ENCODE measurements at regions not wholly inside any gene's neighbourhood (a gene's known extent, or its start where the extent isn't known, plus 50 kb on each side); places are given as distances from the start of the nearest gene placed in this dataset.

DNA sequence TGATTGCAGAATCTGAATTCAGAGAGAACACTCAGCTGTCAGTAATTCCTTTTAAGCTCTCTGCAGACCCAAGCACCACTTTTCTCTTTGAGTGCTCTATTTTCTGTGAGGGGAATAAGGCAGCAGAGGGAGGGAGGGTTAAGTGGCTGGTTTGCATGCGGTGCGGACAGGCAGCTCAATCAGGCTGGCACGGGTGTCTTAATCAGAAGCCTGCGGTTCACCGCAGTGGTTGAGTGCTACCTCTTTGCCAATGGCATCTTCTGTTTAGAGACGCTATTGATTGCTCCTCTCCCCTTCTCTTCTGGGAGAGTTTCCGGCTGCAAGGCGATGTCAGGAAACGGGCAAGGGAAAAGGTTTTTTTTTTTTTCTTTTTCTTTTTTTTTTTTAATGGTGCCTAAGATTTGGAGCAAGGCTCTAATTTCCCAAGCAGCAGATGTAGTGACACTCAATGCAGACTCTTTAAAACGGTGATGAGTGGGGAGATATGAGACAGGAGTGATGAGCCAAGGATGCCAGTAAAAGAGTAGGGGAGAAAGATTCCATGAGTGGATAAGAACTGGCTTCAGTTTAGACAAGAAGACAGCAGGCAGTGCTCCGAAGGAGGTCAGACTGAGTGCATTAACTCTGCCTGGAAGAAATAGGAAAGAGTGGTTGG is 533.7 kb upstream of the SEL1L start:
- DNase-seq = no peak

DNA sequence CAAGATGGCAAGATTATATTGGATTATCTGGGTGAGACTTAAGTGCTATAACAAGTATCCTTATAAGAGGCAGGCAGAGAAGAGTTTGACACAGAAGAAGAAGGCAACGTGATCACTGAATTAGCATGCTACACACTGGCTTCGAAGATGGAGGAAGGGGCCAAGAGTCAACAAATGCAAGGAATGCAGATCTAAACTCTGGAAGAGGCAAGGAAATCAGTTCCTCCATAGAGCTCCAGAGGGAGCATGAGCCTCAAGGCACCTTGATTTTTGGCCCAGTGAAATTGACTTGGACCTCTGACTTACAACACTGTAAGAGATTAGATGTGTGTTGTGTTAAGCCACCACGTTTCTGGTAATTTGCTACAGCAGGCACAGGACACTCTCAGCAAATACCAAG is 536.4 kb upstream of the SEL1L start:
- DNase-seq = no peak

GRCh38 chr14:82070753-82071152 is 537.1 kb upstream of the SEL1L start:
- DNase-seq = no peak

- no peak for DNase-seq
These were observed 539.9 kb upstream of the SEL1L start for GRCh38 chr14:82073547-82073946.

- DNase-seq = no peak
These were observed 541.9 kb upstream of the SEL1L start for GRCh38 chr14:82075566-82075965.

DNA sequence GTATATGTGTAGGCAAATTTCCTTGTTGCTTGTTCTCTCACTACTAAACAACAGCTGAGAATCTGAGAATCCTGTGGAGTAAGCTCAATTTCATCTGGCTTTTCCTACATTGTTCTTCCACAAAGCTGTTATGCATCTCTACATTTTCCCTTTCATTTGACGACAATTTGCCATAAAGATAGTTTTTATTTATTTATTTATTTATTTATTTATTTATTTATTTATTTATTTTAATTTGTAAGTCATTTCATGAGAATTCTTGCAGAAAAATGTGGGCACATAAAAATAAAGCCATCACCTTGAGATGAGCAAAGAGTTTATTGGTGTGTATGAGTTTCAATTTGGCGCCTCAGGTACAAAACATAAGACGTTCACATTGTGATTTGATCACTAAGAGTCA is 545.9 kb upstream of the SEL1L start:
- no peak for DNase-seq

- no peak for DNase-seq
These were observed 546.7 kb upstream of the SEL1L start for GRCh38 chr14:82080370-82080769.

GRCh38 chr14:82084813-82085212 is 551.2 kb upstream of the SEL1L start:
- DNase-seq = no peak

DNA sequence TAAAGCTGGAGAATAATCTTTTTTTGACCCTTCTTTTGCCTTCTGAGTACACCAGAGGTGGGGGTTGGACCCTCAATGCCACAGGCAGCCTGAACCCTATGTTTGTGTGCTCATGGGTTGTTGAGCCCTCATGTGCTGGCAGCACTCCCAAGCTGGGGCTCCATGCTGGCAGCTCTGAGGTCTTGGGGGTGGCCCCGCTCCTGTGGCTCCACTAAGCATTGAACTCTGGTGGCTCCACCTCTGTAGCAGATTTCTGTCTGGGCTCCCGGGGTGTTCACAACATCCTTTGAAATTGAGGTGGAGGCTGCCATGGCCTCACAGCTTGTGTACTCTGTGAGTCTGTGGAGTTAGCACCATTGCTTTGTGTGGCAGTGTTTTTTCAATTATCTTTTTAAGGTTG is 557.4 kb upstream of the SEL1L start:
- DNase-seq = no peak

DNA sequence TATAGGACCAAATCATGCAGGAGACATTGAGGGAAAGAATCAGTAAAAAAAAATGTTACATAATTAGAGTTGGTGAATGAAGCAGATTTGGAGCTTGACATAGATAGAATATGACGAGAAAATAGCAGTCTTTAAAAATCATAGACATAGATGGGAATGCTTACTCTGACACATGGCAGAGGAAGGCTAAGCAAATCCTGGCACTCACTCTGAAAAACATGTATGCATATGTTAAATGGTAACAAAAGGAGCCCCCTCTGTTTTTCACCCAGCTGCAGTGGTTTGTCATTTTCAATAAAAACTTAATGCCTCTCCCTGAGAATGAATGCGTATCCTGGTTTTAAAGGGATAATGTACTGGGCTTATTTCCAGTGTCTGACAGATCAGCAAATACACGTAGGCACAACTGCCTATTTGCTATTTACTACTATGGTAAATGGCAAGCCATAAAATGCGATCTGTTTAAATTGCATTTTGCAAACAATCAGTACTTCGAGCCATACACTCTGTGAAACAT is 561.2 kb upstream of the SEL1L start:
- no peak for DNase-seq

GRCh38 chr14:82104013-82104412 is 570.4 kb upstream of the SEL1L start:
- no peak for DNase-seq

DNA sequence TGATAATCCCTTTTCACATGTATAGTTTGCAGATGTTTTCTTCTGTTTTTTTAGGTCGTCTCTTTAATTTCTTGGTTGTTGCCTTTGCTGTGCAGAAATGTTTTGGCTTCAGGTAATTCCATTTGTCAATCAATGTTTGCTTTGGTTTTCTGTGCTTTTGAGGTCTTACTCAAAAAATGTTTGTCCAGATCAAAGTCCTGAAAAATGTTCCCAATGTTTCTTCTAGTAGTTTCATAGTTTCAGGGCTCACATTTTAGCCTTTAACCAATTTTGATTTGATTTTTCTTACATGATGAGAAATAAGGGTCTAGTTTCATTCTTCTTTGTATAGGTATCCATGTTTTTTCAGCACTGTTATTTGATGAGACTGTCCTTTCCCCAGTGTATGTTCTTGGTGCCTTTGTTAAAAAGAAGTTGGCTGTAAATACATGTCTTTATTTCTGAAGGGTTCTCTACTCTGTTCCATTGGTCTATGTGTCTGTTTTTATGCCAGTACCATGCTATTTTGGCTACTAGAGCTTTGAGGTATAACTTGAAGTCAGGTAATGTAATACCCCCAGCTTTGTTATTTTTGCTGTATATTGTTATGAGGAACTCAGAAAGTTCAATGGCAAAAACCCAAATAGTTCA is 578.7 kb upstream of the SEL1L start:
- DNase-seq = no peak

DNA sequence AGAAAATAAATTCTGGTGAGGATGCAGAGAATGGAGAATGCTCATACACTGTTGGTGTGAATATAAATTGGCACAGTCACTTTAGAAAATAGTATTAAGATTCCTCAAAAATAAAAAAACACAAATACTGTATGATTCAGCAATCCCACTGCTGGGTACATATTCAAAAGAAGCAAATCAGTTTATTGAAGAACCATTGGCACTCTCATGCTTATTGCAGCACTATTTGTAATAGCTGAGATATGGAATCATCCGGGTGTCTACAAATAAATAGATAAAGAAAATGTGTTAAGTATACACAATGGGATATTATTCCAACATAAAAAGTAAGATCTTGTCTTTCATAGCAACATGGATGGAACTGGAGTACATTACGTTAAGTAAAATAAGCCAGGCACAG is 579.4 kb upstream of the SEL1L start:
- no peak for DNase-seq

DNA sequence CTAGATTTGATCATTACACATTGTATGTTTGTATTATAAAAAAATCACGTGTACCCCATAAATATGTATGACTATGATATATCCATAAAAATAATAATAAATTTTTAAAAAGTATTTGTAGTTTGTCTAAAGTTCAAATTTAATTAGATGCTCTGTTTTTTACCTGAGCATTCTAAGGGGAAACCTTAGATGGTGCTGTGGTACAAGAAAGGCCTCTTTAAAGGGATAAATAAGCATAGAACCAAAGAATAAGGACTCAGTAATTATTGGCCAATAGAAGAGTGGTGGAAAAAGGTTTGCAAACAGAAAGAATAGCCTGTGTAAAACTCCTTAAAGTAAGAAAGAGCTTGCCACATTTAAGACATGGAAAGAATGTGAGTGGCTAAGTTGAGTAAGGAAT is 580.1 kb upstream of the SEL1L start:
- no peak for DNase-seq

DNA sequence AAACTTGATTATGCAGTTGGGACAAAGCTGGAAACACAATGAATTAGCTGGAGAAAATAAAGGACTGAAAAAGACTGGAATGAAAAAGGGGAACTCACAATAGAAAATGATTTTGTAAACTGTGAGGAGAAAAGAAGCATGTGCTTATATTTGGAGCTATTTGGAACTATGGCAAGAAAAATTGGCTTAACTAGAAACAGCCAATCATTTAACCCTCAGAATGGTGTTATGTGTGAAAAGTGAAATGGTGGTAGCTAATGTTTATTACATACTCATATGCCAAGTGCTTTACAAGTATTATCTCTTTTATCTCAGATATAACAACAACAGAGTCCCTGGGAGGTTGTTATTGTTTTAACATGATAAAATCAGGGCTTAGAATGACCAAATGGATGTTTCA is 583.1 kb upstream of the SEL1L start:
- no peak for DNase-seq

- no peak for DNase-seq
These were observed 589.0 kb upstream of the SEL1L start for GRCh38 chr14:82122655-82123054.

- no peak for DNase-seq
These were observed 590.9 kb upstream of the SEL1L start for GRCh38 chr14:82124511-82124910.

GRCh38 chr14:82126006-82126405 is 592.4 kb upstream of the SEL1L start:
- DNase-seq = no peak

DNA sequence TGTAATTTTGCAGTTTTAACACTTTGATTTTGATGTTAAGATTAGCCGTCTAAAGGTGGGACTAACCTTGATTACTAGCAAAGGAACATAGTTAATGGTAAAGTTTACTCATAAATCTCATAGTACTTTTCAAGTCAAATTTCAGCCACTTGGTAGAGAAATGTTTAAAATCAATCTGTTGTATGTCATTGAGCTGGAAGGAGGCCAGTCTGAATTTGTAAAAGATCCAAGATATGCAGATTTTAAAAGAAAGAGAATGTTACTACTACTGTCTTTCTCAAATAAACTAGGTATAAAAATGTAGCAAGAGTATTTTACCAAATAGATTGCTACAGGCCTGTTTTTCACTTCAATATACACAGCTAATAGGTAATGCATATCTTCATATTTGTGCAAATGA is 600.8 kb upstream of the SEL1L start:
- no peak for DNase-seq

- no peak for DNase-seq
These were observed 604.8 kb upstream of the SEL1L start for GRCh38 chr14:82138431-82138830.

DNA sequence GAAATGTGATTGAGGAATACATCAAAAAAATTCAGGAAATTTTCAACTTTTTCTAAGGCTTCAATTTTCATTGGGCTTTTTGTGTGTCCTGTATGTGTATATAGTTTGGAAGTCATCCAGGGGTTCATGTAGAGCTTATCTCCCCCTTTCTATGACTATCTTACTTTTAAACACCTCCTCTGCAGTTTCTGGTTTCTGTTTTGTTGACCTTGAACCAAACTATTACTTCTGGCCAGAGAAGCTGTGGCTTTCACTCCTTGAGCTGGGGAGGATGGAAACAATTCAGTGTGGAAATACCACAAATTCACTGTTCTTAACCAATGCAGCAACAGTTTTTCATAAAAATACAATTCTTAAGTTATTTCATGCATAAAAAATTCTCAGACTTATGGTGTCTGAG is 613.2 kb upstream of the SEL1L start:
- DNase-seq = no peak

GRCh38 chr14:82153689-82154088 is 620.0 kb upstream of the SEL1L start:
- DNase-seq = no peak

DNA sequence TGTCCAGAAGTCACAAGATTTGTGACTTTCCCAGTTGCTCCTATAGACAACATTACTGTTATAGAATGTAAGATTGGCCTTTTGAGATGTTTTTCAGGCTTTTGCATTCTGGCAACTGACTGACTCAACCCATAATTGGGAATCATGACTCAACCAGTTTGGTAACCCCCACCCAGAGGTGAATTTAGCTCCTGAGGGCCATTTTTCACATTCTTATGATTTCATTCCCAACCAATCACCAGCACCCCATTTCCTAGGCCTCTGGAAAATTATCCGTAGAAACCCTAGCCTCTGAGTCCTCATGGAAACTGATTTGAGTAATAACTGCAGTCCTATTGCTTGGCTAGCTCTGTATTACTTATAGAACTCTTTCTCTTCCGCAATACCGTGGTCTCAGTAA is 626.0 kb upstream of the SEL1L start:
- DNase-seq = no peak

GRCh38 chr14:82180139-82180538 is 646.5 kb upstream of the SEL1L start:
- DNase-seq = no peak

DNA sequence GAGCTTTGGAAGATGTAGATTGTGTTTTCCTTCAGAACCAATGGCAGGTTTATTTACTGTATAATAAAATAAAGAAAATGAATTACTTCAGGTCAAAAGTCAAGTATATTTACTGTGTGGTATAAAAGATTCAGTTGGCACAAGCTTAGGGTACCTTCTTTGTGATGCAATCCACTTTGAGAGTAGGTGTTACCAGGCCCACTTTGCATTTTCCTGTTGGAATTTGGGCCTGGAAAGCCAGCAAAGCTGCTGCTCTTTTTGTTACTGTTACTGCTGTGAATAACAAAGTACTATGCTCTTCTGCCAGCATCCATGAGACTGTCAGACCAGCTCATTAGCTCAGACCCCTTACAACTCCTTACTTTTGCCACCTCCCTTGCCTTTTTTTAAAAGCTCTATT is 649.0 kb upstream of the SEL1L start:
- DNase-seq = no peak
